ENCODE measurements at regions not wholly inside any gene's neighbourhood (a gene's known extent, or its start where the extent isn't known, plus 50 kb on each side); places are given as distances from the start of the nearest gene placed in this dataset.

GRCh38 chr13:88068975-88069374 lies 397.8 kb downstream of the SLITRK5 start:
- H3K36me3 ChIP-seq (ENCODE audit: control insufficient read depth, insufficient read depth, low read length): no peaks in the 10 kb centered on the region
- no peaks in the 10 kb centered on the region for H3K27me3 ChIP-seq (ENCODE audit: control insufficient read depth in 2 of 2, insufficient read depth in 2 of 2, low read length in 2 of 2)
- 3% methylated on average over 11 of the region's 11 CpGs for WGBS (ENCODE audit: insufficient coverage, low coverage, missing lambda C conversion rate)
- BruUV-seq (replicated peaks): no TSS peak
- H3K9me3 ChIP-seq (replicated peaks; ENCODE audit: control insufficient read depth, insufficient read depth, low read depth, low read length): no peaks in the 10 kb centered on the region; the same call in 1 of the 2 replicates
- FAIRE-seq: no peak
- H3K9ac ChIP-seq (ENCODE audit: insufficient read depth in 1 of 2, low read depth in 2 of 2, low read length in 2 of 2): no peak overlapping the region
- H3K4me3 ChIP-seq: no peak overlapping the region
- no peaks in the 10 kb centered on the region for H3K79me2 ChIP-seq (ENCODE audit: control insufficient read depth, insufficient read depth, low read length)
- in situ Hi-C loops (cut with MboI) (no loop called here), intact Hi-C loops (cut with micrococcal nuclease) (no loop called here)
- peak in 1 of 4 experiments; percentile 0 for DNase-seq (ENCODE audit: extremely low read depth in 1 of 4, low spot score in 3 of 4)
- H3K4me1 ChIP-seq (replicated peaks in 1 of 2; ENCODE audit: control insufficient read depth in 2 of 2, insufficient read depth in 2 of 2, low read length in 2 of 2): no peaks in the 10 kb centered on the region
- H2AFZ ChIP-seq (ENCODE audit: low read depth, low read length): no peak overlapping the region
- ChIA-PET POLR2A (no interaction called here), CTCF (ENCODE audit: low intra/inter-chr PET ratio) (no interaction called here)
- no peak overlapping the region for H3K27ac ChIP-seq (ENCODE audit: extremely low read depth, low read depth, low read length)
- H3K4me2 ChIP-seq (ENCODE audit: insufficient read depth, low read length): no peak overlapping the region
- ATAC-seq: no peak
- H4K20me1 ChIP-seq (replicated peaks; ENCODE audit: control insufficient read depth, insufficient read depth, low read length): no peaks in the 10 kb centered on the region
- no peaks in the 10 kb centered on the region for H3K9me1 ChIP-seq (ENCODE audit: control insufficient read depth, insufficient read depth, low read length)
- TF ChIP-seq CBX3 (IDR thresholded peaks at IDR 0.05; ENCODE audit: borderline replicate concordance in 1 of 2, low read length in 2 of 2): no peak
- no peak for TF ChIP-seq GATAD2B (IDR thresholded peaks at IDR 0.05; ENCODE audit: borderline replicate concordance)
- TF ChIP-seq CHD7 (IDR thresholded peaks at IDR 0.05; ENCODE audit: low read depth, low read length): no peak
- TF ChIP-seq THRA (IDR thresholded peaks at IDR 0.05): no peak
- no peak for TF ChIP-seq MCM2 (IDR thresholded peaks at IDR 0.05; ENCODE audit: low read depth)
- no peak for TF ChIP-seq MYNN (IDR thresholded peaks at IDR 0.05)
- no peak for TF ChIP-seq MYNN (CRISPR knock-in tag; IDR thresholded peaks at IDR 0.05)
- no peak for TF ChIP-seq ESRRA (IDR thresholded peaks at IDR 0.05; ENCODE audit: borderline replicate concordance, low read depth)
- TF ChIP-seq ZC3H8 (IDR thresholded peaks at IDR 0.05): no peak

All from K562 (cell line).